HuH-7 (cell line): ENCODE measurements at regions not wholly inside any gene's neighbourhood (a gene's known extent, or its start where the extent isn't known, plus 50 kb on each side); places are given as distances from the start of the nearest gene placed in this dataset.

Experiments used
- DNase-seq: peaks from one replicate; pipeline ENCODE4 v3.0.0; 2011; ENCODE audit warnings: low spot score

GRCh38 chr1:56033321-56034037 lies 545.9 kb downstream of the PLPP3 start:
- no peak for DNase-seq

GRCh38 chr1:56032096-56032676 lies 547.2 kb downstream of the PLPP3 start:
- no peak for DNase-seq

- no peak for DNase-seq
These were observed 548.4 kb downstream of the PLPP3 start for GRCh38 chr1:56031001-56031400.

GRCh38 chr1:56029319-56030003 lies 549.9 kb downstream of the PLPP3 start:
- peak; percentile 15 for DNase-seq

- DNase-seq, result no peak
These were observed 550.5 kb downstream of the PLPP3 start for GRCh38 chr1:56028911-56029310.

GRCh38 chr1:56028244-56028643 lies 551.1 kb downstream of the PLPP3 start:
- no peak for DNase-seq

GRCh38 chr1:56025942-56026341 lies 553.4 kb downstream of the PLPP3 start:
- DNase-seq, result no peak

GRCh38 chr1:56024155-56024554 lies 555.2 kb downstream of the PLPP3 start:
- DNase-seq, result no peak

GRCh38 chr1:56019922-56020321 lies 559.4 kb downstream of the PLPP3 start:
- no peak for DNase-seq

GRCh38 chr1:56019472-56019871 lies 559.9 kb downstream of the PLPP3 start:
- DNase-seq, result no peak

GRCh38 chr1:56017336-56017735 lies 562.0 kb downstream of the PLPP3 start:
- no peak for DNase-seq

- DNase-seq, result no peak
These were observed 575.5 kb downstream of the PLPP3 start for GRCh38 chr1:56003846-56004245.

GRCh38 chr1:56002231-56002630 lies 577.1 kb downstream of the PLPP3 start:
- no peak for DNase-seq

GRCh38 chr1:56000424-56000823 lies 578.9 kb downstream of the PLPP3 start:
- no peak for DNase-seq

- no peak for DNase-seq
These were observed 581.8 kb downstream of the PLPP3 start for GRCh38 chr1:55997536-55997935.

- DNase-seq, result no peak
These were observed 585.6 kb downstream of the PLPP3 start for GRCh38 chr1:55993646-55994318.

GRCh38 chr1:55990007-55990406 lies 589.4 kb downstream of the PLPP3 start:
- no peak for DNase-seq

GRCh38 chr1:55988963-55989452 lies 590.4 kb downstream of the PLPP3 start:
- DNase-seq, result no peak

- no peak for DNase-seq
These were observed 591.7 kb downstream of the PLPP3 start for GRCh38 chr1:55987491-55988249.

- DNase-seq, result no peak
These were observed 593.4 kb downstream of the PLPP3 start for GRCh38 chr1:55986003-55986402.

- DNase-seq, result no peak
These were observed 598.2 kb downstream of the PLPP3 start for GRCh38 chr1:55981010-55981650.
